ENCODE measurements at regions not wholly inside any gene's neighbourhood (a gene's known extent, or its start where the extent isn't known, plus 50 kb on each side); places are given as distances from the start of the nearest gene placed in this dataset.

DNA sequence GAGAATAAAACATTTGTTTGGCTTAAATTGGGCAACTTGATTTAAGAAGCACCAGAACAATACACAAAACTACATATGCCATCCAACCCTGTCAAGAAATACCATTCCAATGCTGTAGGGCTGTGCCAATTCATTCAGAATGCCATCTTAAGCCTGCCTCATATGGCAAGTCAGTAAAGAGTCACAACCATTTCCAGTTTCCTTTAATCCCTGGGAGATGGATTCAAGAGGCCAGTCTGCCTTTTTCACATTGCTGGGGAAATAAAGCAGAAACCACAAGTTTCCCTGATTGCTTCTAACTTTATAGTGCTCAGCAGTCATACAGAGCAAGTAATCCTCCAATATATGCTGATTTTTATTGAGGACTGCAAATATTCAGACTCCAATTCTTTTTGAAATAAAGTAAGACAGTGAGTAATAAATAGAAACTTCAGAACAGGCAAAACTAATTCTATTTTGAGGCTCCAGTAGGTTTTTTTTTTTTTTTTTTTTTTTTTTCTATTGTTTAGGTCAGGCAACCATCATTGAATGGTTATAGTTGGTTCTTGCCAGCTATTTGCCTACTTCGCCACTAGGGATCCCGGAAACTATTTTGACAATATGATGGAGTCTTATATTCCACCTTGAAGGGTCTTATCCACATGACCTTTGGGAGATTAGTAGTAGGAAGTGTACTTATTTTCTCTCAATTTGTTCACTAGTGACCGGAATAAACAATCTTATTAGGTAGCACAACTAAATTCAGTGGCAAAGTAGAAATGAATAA is 400.9 kb upstream of the MEF2C start:
- Histone ChIP-seq H3K4me1 (ENCODE audit: control insufficient read depth, insufficient read depth, low read length) (no peaks in the 10 kb centered on the region), H3K9me3 (ENCODE audit: control insufficient read depth, insufficient read depth, low read depth, low read length) (no peaks in the 10 kb centered on the region), H3K27me3 (ENCODE audit: control insufficient read depth, insufficient read depth, low read length) (no peaks in the 10 kb centered on the region), H3K4me3 (ENCODE audit: low read depth in 2 of 2, low read length in 2 of 2) (no peak overlapping the region), H3K36me3 (ENCODE audit: control insufficient read depth, insufficient read depth, low read length) (no peaks in the 10 kb centered on the region), H3K27ac (ENCODE audit: low read length) (no peak overlapping the region)
- ChIA-PET CTCF (no interaction called here), POLR2A (no interaction called here)
- TF ChIP-seq, protein P1, sequence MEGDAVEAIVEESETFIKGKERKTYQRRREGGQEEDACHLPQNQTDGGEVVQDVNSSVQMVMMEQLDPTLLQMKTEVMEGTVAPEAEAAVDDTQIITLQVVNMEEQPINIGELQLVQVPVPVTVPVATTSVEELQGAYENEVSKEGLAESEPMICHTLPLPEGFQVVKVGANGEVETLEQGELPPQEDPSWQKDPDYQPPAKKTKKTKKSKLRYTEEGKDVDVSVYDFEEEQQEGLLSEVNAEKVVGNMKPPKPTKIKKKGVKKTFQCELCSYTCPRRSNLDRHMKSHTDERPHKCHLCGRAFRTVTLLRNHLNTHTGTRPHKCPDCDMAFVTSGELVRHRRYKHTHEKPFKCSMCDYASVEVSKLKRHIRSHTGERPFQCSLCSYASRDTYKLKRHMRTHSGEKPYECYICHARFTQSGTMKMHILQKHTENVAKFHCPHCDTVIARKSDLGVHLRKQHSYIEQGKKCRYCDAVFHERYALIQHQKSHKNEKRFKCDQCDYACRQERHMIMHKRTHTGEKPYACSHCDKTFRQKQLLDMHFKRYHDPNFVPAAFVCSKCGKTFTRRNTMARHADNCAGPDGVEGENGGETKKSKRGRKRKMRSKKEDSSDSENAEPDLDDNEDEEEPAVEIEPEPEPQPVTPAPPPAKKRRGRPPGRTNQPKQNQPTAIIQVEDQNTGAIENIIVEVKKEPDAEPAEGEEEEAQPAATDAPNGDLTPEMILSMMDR (IDR thresholded peaks at IDR 0.05), result no peak; the same call in 1 of the 2 replicates
- TF ChIP-seq POLR2AphosphoS5 (IDR thresholded peaks at IDR 0.05; ENCODE audit: low read depth, low read length), result no peak
- in situ Hi-C loops (cut with HindIII; ENCODE audit: low pct_unique_long_range_greater_than_20kb, low sequenced_read_pairs), result no loop called here
- ATAC-seq (no peak), DNase-seq (ENCODE audit: low read depth, low spot score) (no peak)
- intact Hi-C loops (cut with micrococcal nuclease; ENCODE audit: unreplicated experiment), result no loop called here
- BruUV-seq (replicated peaks), result no TSS peak

DNA sequence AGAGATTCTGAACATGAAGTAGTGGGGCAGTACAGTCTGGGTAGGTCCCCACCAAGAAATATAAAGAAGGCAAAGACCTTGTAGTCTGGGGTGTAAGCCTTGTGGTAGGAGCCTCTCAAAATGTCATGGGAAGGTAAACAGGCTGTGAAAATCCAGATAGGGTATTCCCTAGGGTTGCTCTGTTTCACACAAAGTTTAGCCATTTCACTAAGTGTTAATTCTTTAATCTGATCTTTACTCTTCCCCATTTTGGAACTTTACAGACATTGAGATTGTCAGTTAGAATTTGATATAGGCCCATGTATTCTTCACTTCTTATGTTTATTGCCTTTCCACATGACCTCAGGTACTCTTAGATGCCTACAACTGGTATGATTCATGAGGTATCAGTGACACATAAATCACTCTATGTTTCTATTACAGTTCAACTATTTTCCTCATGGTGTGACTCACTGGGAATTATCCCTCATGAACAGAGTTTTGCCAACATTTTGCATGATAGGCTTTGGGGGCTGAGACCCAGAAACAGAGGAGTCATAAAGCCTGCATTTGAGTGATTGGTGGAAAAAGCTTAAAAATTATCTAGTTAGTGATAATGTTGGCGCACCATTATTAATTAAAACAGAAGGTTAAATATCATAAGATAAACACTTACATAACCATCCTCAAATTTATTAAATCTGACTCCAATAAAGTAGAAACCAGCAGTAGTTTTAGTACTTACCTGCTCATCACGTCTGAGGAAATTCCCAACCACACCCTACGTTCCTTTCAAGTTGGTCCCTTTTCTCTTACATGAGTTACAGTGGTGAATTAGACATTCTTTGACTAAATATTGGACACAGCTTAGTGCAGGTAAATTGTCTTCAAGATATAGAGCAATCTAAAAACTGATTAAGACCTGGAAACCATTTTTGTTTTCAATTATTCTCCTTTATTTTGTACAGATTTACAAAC is 399.8 kb upstream of the MEF2C start:
- BruUV-seq (replicated peaks), result no TSS peak
- in situ Hi-C loops (cut with HindIII; ENCODE audit: low pct_unique_long_range_greater_than_20kb, low sequenced_read_pairs), result no loop called here

More for the DNA sequence above, 399.8 kb upstream of the MEF2C start:
- H3K4me3 ChIP-seq (ENCODE audit: low read depth in 2 of 2, low read length in 2 of 2), result no peak overlapping the region
- no peaks in the 10 kb centered on the region for H3K36me3 ChIP-seq (ENCODE audit: control insufficient read depth, insufficient read depth, low read length)
- intact Hi-C loops (cut with micrococcal nuclease; ENCODE audit: unreplicated experiment), result no loop called here
- H3K27me3 ChIP-seq (ENCODE audit: control insufficient read depth, insufficient read depth, low read length), result no peaks in the 10 kb centered on the region
- ChIA-PET POLR2A (no interaction called here), CTCF (no interaction called here)
- ATAC-seq (no peak), DNase-seq (ENCODE audit: low read depth, low spot score) (peak; percentile 13)
- no peak overlapping the region for H3K27ac ChIP-seq (ENCODE audit: low read length)
- H3K4me1 ChIP-seq (ENCODE audit: control insufficient read depth, insufficient read depth, low read length), result no peaks in the 10 kb centered on the region
- no peaks in the 10 kb centered on the region for H3K9me3 ChIP-seq (ENCODE audit: control insufficient read depth, insufficient read depth, low read depth, low read length)
- TF ChIP-seq TCF7L2 (IDR thresholded peaks at IDR 0.05; ENCODE audit: low read depth, low read length) (no peak), POLR2AphosphoS5 (IDR thresholded peaks at IDR 0.05; ENCODE audit: low read depth, low read length) (no peak), SIN3A (IDR thresholded peaks at IDR 0.05; ENCODE audit: borderline replicate concordance, insufficient read depth, low read depth, low read length) (no peak)
- TF ChIP-seq, protein P2, sequence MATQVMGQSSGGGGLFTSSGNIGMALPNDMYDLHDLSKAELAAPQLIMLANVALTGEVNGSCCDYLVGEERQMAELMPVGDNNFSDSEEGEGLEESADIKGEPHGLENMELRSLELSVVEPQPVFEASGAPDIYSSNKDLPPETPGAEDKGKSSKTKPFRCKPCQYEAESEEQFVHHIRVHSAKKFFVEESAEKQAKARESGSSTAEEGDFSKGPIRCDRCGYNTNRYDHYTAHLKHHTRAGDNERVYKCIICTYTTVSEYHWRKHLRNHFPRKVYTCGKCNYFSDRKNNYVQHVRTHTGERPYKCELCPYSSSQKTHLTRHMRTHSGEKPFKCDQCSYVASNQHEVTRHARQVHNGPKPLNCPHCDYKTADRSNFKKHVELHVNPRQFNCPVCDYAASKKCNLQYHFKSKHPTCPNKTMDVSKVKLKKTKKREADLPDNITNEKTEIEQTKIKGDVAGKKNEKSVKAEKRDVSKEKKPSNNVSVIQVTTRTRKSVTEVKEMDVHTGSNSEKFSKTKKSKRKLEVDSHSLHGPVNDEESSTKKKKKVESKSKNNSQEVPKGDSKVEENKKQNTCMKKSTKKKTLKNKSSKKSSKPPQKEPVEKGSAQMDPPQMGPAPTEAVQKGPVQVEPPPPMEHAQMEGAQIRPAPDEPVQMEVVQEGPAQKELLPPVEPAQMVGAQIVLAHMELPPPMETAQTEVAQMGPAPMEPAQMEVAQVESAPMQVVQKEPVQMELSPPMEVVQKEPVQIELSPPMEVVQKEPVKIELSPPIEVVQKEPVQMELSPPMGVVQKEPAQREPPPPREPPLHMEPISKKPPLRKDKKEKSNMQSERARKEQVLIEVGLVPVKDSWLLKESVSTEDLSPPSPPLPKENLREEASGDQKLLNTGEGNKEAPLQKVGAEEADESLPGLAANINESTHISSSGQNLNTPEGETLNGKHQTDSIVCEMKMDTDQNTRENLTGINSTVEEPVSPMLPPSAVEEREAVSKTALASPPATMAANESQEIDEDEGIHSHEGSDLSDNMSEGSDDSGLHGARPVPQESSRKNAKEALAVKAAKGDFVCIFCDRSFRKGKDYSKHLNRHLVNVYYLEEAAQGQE (IDR thresholded peaks at IDR 0.05; ENCODE audit: insufficient read depth in 1 of 2, low read depth in 2 of 2, low read length in 1 of 2), result no peak
- TF ChIP-seq, protein P1 (IDR thresholded peaks at IDR 0.05), result no peak
